Activated CD4-positive, alpha-beta T cell treated with anti-CD3 and anti-CD28 coated beads, Interleukin-2, amount 50 U/mL, for 48 hours (primary cell): ENCODE measurements at regions not wholly inside any gene's neighbourhood (a gene's known extent, or its start where the extent isn't known, plus 50 kb on each side); places are given as distances from the start of the nearest gene placed in this dataset.
"Not testable (repeated sequence)": the region's sequence is repeated elsewhere in the genome, so short reads cannot be mapped to it uniquely, and the experiment has no call there.

Experiments used
- DNase-seq, 2 experiments: peaks; one replicate each; pipeline ENCODE4 v3.0.0-alpha.2; 2020

GRCh38 chr2:89797320-89798038 lies 1106.0 kb downstream of the RPIA start:
- DNase-seq = no peak

GRCh38 chr2:89801207-89801606 lies 1109.7 kb downstream of the RPIA start:
- not testable (repeated sequence) for DNase-seq

- not testable (repeated sequence) for DNase-seq
These were observed 1114.9 kb downstream of the RPIA start for GRCh38 chr2:89806363-89806762.

- DNase-seq = no peak
These were observed 1119.8 kb downstream of the RPIA start for GRCh38 chr2:89811295-89811694.

GRCh38 chr2:89811910-89812309 lies 1120.4 kb downstream of the RPIA start:
- DNase-seq = not testable (repeated sequence)

- DNase-seq = not testable (repeated sequence)
These were observed 1122.9 kb downstream of the RPIA start for GRCh38 chr2:89814359-89814758.

GRCh38 chr2:89818873-89819272 lies 1127.4 kb downstream of the RPIA start:
- DNase-seq = no peak

- no peak for DNase-seq
These were observed 1128.3 kb downstream of the RPIA start for GRCh38 chr2:89819809-89820208.

GRCh38 chr2:89820248-89820647 lies 1128.8 kb downstream of the RPIA start:
- no peak for DNase-seq

- DNase-seq = no peak
These were observed 1130.0 kb downstream of the RPIA start for GRCh38 chr2:89821455-89821945.

GRCh38 chr2:89822342-89822741 lies 1130.9 kb downstream of the RPIA start:
- not testable (repeated sequence) for DNase-seq

GRCh38 chr2:89823556-89823955 lies 1132.1 kb downstream of the RPIA start:
- DNase-seq = no peak

GRCh38 chr2:89825034-89825433 lies 1133.6 kb downstream of the RPIA start:
- DNase-seq = no peak

- DNase-seq = not testable (repeated sequence)
These were observed 1135.3 kb downstream of the RPIA start for GRCh38 chr2:89826741-89827140.

- DNase-seq = not testable (repeated sequence)
These were observed 1136.4 kb downstream of the RPIA start for GRCh38 chr2:89827829-89828228.

- DNase-seq = not testable (repeated sequence)
These were observed 1136.9 kb downstream of the RPIA start for GRCh38 chr2:89828416-89828815.

GRCh38 chr2:89828961-89829631 lies 1137.6 kb downstream of the RPIA start:
- not testable (repeated sequence) for DNase-seq

- DNase-seq = no peak
These were observed 1138.4 kb downstream of the RPIA start for GRCh38 chr2:89829828-89830227.

GRCh38 chr2:89830341-89831218 lies 1139.1 kb downstream of the RPIA start:
- DNase-seq = not testable (repeated sequence)

GRCh38 chr2:89831641-89832498 lies 1140.4 kb downstream of the RPIA start:
- no peak for DNase-seq

GRCh38 chr2:89833116-89833779 lies 1141.8 kb downstream of the RPIA start:
- no peak for DNase-seq

- no peak for DNase-seq
These were observed 1142.3 kb downstream of the RPIA start for GRCh38 chr2:89833780-89834117.
